ENCODE measurements at regions not wholly inside any gene's neighbourhood (a gene's known extent, or its start where the extent isn't known, plus 50 kb on each side); places are given as distances from the start of the nearest gene placed in this dataset.

DNA sequence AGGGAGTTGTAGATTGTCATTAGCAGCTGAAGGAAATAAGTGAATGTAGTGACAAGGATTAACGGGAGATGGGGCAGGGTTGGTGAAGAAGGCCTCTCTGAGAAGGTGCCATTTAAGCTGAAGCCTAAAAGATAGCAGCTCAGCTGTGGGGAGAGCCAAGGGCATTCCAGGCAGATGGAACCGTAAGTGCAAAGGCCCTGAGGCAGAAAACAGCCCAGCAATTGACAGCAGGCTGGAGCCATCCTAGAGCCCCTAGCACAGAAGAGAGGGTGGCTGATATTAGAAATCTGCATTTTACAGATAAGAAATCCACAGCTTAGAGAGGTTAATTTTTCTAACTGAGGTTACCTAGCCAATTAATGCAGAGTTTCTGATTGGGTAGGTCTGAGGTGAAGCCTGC lies 374.5 kb upstream of the PROK2 start:
- DNase-seq = no peak

DNA sequence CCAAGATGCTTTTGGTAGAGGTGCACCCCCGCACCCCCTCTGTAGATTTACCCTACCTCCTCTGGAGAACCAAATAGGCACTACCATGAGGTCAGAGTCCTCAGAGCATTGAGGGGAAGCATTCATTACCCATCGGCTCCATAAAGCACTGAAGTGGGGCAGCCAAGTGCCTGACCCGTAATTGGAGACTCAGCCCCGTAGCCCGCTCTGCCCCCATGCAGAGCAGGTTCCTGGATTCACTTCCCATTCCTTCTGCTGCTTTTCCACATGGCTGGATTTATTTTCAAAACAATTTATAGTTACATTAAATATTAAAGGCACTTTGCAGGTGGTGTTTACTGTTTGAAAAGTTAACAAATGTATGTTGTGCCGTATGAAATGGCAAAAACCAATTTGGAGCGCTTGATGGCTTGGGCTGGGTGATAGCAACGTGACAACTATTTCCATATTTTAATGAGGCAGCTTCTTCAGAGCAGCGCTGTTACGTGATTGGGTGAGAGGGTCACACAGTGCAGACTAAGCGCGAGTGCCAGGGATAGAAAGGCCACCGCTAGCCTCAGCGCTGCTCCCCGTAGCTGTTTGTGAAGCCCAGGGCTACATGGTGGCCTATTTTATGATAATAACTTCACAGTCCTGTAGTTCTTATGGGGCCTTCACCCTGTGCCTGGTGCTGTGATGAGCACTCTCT lies 373.8 kb upstream of the PROK2 start:
- no peak for DNase-seq

DNA sequence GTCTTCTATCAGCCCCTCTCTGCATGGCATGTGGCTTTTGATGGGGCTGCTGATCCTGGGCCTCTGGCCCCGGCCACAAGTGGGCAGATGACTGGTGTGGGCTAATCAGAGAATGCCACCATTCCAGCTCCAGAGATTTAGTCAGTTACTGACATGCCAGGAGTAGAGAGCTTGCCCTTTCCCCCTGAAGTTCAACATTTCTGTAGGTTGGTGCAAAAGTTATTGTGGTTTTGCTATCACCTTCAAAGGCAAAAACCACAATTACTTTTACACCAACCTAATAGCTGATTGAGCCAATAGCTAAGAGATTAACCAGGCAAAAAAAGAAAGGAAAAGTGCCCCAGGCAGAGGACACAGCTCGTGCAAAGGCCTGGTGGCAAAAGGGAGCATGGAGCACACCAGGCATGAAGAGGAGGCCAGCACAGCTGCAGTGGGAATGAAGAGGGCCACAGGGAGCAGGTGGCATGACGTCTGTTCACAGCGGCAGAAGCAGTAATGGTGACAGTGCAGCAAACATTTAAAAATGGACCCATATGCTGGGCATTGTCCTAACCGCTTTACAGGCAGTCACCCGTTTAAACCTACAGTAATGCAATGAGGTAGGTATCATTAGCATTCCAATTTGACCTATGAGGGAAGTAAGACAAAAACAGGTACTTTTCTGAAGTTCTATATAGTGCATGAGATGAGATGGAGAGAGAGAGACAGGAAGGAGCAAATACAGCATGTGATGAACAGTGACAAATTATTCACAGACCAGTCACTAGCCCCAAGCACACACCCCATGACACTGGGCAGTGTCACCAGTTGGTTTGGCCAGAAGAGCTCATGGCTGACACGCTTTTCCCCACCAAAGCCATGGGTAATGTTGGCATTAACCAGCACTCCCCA lies 373.0 kb upstream of the PROK2 start:
- no peak for DNase-seq

DNA sequence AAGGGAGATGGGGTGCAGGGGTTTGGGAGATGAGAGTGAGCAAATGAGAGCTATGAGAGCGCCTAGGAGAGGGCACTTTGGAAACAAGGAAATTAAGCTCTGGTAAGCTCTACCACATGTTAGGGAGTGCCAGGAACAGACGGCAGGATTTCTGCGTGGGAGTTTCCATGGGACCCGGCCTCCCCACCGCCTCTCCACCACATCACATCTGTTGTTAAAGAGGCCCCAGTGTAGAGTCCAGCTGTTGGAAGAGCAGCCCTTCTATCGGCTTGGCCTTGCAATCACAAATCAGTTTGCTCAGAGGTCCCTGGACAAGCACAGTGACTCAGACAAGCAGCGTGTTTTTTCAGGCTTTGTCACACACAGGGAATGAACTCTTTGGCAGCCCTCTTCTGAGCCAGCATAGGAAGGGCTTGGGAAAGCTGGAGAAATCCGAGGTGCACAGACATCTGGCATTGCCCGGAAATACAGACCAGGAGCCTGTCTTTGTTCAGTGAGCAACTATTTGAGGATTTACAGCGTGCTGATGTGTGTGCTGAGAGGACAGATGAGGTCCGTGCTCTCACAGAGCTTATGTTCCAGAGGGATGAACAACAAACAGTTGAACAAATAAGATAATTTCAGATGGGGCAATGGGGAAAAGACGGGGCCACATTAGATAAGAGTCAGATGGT lies 370.6 kb upstream of the PROK2 start:
- no peak for DNase-seq

DNA sequence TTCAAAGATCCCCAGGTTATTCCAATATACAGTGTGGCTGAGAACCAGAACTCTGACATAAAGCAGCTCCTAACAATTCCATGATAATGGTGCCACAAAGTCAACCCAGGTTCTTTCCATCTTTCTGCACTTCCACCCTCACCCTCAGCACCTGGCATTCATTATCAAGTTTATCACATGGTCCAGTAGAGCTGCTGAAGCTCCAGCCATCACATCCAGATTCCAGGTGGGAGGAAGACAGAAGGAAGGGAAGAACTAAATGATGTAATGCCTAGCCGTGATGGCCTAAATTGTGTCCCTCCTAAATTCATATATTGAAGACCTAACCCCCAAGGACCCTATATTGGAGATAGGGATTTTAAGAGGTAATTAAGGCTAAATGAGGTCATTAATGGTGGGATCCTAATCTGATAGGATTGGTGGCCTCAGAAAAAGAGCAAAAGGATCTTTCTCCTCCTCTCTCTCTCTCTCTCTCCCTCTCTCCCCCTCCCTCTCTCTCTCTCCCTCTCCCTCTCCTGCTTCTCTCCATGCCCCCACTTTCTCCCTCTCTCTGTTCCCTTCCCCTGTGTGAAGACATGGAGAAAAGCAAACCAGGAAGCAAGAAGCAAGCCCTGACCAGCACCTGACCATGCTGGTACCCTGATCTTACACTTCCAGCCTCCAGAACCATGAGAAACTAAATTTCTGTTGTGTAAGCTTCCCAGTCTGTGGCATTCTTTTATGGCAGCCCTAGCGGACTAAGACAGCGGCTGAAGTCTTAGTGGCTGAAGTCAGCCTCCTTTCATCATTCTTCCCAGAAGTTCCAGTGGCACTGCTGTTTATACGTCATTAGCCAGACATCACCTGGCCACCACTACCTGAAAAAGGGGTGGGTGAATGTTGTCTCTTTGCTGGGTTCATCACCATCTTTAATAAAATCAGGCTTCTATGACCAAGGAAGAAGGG lies 369.7 kb upstream of the PROK2 start:
- no peak for DNase-seq

DNA sequence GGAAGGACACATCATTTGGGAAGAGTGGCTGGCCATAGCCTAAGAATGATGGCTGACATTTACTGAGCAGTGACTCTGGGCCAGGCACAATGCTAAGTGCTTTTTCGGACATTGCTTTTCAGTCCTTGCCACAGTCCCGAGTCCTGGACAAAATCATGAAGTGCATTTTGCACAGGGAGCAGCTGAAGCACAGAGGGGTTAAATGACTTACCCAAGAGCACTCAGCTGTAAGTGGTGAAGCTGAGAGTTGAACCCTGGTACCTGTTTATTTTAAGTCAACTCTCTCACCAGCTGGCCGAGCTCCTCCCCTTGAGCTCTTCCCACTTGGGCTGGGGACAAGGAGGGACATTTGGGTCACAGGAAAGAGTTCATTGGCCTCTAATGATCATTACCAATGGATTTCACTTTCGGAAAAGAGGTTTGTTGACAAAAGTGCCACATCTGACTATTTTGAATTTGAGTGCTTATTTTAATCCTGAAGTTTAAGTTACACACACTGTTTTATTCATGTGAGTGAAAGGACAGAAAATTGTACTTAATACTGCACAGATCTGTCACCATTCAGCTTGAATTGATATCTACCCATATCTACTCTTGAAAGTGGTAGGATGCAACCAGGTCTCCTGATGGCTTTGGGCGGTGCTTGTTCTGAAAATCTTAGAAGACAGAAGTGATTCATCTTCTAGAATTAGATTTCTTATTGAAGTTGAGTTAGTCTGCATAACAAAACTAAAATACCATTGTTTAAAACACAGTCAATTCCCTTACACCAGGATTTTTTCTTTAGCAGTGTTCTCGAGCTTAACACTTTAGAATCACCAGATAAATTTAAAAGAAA lies 368.7 kb upstream of the PROK2 start:
- no peak for DNase-seq

DNA sequence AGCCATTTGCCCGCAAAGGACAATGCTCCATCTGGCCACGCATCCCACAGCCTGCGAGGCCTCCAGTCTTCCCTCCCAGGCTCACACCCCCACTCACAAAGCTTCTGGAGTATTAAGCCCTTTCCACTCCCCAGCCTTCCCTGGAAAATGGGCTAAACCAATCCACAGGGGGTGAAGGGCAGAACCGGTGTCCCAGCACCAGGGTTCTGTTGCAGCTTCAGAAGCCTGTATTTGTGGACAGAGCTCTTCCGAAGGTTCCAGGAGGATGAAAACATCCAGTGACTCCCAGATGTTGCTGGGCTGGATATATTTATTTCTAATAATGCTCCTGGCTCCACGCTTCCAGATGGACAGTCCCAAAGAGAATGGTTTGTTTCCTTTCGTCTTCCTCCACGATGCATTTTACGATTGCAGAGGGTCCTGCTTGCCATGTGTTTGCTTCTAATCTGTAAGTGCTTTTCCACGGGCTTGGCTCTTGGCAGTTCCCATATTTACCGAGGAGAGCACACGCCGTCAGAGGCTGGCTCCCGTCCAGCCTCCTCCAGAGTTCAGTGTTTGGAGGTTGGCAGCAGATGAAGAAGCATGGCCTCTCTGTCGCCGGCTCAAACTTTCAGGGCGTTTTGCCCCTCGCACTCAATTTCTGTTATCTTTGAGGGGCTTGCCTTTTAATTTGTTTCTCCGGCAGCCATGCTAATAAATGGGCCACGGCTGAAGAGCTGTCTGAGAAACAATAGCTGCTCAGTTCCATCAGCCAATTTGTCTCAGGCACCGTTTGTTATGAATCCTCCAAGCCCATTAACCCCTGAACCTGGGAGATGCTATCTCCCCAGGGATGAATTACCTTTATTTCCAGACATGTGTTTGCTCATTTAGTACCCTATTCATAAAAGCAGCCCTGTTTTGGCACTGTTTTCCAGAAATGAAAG lies 367.9 kb upstream of the PROK2 start:
- DNase-seq = no peak

DNA sequence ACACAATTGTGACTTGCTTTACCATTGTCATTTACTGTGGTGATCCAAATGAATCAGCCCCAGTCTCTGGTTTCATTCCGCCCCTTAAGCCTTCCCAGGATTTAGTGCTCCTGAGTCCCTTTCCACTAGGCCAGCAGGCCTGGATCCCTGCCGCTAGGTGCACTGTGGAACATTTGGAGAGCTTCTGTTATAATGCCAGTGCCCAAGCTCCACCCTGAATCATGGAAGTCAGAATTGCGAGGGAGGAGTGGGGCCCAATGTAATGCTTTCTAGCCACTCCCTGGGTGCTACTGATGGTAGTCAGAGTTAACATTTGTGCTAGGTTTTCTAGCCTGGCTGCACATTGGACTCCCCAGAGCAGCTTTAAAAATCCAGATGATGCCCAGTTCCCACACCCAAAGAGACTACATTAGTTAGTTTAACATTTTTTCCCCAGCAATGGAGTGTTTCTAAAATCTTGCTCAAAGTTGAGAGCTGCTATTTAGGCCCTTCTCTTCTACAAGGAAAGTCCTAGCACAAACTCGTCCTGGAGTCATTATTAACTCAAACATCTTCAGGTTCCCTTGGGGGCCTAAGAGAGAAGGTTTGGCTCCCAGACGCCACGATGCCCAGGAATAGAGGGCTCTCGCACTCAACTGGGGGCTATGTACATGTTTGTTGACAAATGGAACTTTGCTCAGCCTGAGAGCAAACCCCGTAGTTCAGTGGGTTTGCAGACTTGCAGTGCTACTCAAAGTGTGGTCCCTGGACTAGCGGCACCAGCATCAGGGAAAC lies 366.7 kb upstream of the PROK2 start:
- DNase-seq = no peak

DNA sequence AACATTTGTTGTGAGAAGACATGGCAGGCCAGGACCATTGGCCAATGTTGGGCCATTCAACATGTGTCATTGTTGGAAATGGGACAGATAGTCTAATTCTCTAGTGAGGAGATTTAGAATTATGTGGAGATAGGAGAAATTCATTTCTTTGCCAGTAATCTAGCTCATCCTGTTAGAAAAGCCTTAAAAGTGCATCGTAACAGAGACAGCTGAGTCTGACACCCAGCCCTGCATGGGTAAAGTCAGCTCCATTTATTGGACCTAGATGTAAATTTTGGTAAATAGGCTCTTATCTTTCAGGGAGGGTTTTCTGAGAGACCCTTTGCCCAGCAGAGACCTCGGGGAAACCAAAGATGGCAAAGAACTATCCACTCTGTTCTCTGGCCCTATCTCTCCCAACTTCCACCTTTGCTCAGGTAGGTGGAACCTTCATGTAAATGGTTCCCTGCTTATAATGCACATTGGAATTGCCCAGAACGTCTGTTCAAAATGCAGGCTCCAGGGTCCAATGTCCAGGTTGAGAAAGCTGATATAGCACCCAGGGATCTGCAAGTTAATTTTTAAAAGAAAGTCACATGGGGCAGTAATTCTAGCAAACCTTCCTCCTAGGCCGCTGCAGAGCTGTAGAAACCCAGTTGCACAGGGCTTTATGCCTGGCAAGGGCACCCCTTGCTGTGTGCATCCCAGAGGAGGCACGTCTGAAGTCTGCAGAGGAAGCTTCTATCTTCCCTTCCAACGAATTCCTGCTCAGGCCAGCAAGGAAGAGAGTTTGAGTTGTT lies 365.9 kb upstream of the PROK2 start:
- DNase-seq = no peak

DNA sequence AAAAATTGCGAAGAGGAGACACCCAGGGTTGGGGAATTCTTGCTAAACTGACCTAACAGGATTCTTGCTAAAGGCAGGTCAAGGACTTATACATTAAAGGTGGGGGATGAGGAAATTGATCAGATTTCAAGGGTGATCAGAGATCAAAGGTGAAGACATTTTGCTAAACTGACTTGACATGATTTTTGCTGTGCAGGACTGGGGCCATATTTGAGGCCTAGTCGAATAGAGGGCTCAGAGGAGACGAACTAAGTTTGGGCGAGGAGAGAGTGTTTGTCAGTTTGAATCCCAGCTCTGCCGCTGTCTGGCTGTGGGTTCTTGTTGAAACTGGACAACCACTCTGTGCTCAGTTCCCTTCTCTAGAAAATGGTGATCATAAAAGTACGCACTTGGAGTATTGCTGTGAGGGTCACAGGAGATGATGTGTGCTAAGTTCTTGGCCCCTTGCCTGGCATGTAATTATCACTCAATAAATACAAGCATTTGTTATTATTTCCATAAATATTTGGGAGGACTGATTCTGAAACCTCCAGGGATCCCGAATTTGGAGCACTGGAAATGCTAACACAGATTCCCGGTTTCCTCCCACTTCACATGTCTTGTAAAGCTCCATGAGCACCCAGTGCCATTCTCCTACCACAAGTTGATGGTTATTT lies 364.8 kb upstream of the PROK2 start:
- no peak for DNase-seq

DNA sequence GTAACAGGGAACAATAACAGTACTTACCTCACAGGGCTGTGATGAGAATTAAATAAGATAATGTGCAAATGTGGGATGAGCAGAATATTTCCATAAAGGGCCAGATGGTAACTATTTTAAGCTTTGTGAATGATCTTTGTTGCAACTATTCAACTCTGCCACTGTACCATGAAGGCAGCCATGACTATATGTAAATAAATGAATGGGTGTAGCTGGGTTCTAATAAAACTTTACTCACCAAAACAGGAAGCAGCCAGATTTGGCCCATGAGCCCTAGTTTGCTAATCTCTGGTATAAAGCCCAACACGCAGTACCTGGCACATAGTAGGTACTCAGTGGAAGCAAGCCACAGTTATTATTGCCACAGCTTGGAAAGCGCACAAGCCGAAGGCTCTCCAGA lies 362.7 kb upstream of the PROK2 start:
- DNase-seq = no peak

DNA sequence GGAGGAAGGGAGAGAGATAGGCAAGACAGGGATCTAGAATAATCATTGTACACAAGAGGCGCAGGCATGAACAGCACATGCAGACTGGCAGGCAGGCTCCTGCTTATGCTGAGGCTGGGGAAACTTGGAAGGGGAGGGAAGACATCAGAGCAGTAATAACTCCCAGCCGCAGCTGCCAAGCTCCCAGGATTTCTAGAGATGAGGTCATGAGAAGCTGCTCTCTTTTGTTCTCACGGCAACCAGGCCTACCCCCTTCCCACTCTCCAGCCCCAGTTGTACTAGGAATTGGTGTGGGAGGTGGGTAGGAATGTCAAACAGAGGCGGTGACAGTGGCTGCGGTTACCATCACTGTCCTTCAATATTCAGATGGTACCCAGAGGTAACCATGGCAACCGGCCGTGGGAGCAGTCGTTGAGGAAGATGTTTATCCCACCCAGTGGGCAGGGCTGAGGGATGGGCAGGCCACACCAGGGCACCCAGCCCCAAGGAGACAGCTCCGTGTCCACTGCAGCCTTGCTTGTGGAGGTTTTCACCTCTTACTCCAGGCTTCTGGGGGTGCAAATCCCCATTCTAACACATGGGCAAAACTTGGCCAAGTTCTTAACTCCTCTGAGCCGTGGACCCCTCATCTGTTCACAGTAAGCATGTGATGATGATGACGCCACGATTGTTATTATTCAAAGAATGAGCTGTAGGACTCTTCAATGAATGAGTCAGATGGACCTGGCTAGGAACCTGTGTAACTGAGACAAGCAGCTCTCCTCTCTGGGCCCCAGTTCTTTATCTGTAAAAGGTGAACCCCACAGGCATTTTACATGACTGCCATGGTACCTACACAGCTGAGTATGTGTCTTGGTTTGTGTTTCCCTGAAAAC lies 360.8 kb upstream of the PROK2 start:
- no peak for DNase-seq

DNA sequence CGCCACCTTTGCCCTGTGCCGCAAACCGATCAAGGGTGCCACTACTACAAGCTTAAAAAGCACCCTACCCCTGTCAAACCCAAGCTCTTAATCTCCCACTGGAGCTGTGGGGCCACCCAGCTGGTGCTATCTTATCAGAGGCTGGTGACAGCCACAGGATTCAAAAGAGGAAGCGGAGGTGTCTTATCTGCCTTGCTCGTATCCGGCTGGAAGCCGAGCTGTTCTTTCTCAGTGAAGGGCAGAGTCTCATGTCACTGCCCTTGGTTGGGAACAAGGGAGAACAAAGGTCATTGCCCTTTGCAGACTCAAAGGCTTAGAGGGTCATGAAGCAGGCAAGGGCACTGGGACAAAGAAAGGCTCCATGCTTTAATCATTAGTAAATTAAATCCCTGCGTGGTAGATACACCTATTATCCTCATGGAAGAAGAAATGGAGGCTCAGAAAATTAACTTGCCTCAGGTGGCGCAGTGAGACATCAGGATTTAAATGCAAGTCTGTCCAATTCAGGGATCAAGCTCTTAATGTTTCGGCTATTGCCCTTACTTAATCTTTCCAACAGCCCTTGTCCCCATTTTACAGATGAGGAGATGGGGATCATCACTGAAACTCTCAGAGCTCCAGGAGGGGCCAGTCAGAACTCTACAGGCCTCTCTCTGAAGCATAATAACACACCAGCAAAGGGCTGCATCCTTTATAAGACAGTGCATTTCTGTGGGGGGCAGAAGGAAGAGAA lies 360.0 kb upstream of the PROK2 start:
- DNase-seq = no peak

DNA sequence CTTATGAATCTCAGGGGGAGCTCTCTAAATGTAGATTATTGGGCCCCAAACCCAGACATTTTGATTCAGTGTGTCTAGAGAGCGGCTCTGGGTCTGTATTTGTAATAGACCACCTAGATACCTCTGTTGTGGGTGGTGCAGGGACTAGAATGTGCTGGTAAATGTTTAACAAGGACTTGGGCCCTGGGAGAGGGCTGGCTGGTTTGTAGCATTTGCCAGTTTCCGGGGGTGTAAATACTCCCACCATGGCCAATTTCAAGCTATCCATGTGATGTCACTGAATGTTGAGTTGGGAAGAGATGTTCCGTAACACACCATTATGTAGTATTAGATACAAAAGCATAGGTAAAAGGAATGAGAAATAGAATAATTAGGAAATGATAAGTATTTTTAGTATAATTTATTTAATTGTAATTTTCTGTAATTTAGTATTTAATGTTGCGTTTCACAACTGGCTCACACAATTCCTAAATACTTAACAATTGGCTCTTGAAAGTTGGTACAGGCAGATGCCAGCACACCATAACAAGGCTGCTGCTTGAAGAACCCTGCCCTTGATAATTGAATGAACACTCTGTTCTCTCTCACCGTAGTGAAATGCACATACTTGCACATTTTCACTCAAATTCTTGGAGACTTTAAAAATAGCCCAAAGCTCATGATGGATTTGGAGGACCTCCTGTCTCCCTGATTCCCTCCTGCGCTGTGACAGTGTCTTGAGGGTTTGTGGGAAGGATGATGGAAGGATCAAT lies 359.2 kb upstream of the PROK2 start:
- DNase-seq = no peak

DNA sequence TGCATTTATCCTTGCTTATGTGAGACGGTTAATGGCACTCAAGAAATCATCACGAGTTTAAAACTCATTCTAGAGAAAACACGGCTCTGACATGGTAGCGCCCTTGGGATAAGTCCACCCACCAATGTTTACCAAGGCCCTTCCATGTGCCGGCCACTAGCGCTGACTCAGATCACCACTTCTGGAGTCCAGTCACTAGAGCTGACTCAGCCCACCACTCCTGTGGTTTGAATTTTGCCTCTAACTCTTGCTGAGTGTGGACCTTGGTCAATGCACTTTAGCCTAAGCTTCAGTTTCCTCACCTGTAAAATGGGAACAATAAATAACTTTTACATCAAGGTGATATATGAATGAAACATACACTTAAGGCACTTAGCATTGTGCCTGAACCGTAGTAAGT lies 358.4 kb upstream of the PROK2 start:
- no peak for DNase-seq

DNA sequence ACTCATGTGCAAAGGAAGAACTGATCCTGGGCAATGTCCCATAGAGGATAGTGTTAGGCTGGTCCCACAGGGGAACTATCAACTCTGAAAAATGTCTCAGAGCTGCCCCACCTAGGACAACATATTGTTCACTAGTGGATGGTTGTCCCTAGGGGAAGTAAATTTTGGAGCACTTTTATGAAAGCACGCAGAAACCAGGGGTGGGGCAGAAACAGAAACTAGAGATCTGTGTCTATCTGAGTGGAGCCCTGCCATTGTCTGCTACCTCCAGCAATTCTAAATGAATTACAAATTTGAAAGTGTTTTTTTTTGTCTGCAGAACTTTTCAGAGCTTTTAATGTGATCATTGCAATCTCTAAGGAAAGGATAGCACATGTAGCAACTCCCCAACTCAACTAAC lies 357.1 kb upstream of the PROK2 start:
- DNase-seq = no peak
